GM12878 (cell line): ENCODE measurements at regions not wholly inside any gene's neighbourhood (a gene's known extent, or its start where the extent isn't known, plus 50 kb on each side); places are given as distances from the start of the nearest gene placed in this dataset.
A peak's percentile ranks its signal among the peaks of the same experiment; 100 is the strongest.

Experiments used
- CBX5 ChIP-seq: sonication (generic); IDR thresholded peaks from 2 replicates; pipeline ENCODE4 v1.6.1; 2016; ENCODE audit warnings: low read depth, moderate library complexity, mild to moderate bottlenecking, inconsistent platforms
- EED ChIP-seq: sonication (generic); IDR thresholded peaks from 2 replicates; pipeline ENCODE4 v1.6.1; 2016; ENCODE audit warnings: antibody characterized with exemption, low read depth
- IKZF2 ChIP-seq, 2 experiments: fragments of 450-650 bp; IDR thresholded peaks; 2 replicates each; pipeline ENCODE4 v1.6.1; 2017; ENCODE audit warnings: mild to moderate bottlenecking in 2 of 2, moderate library complexity in 2 of 2
- SPI1 ChIP-seq: IDR thresholded peaks from 2 replicates; pipeline ENCODE4 v1.6.1; 2011; ENCODE audit warnings: low read depth, mild to moderate bottlenecking, low read length, moderate library complexity, borderline replicate concordance; ENCODE audit not compliant: insufficient read depth
- SUPT20H ChIP-seq: IDR thresholded peaks from 2 replicates; pipeline ENCODE4 v1.6.1; 2011; ENCODE audit warnings: low read depth, mild to moderate bottlenecking, low read length, moderate library complexity, borderline replicate concordance; ENCODE audit not compliant: control insufficient read depth
- TCF3 ChIP-seq: IDR thresholded peaks from 2 replicates; pipeline ENCODE4 v1.6.1; 2012; ENCODE audit warnings: low read depth, mild to moderate bottlenecking, low read length, borderline replicate concordance; ENCODE audit not compliant: insufficient read depth
- ZNF384 ChIP-seq: IDR thresholded peaks from 2 replicates; pipeline ENCODE4 v1.6.1; 2012; ENCODE audit warnings: low read depth, mild to moderate bottlenecking, low read length, improper control_type of control experiment, borderline replicate concordance
- TF ChIP-seq, protein P1 (sequence below): fragments of 450-650 bp; IDR thresholded peaks from 2 replicates; pipeline ENCODE4 v1.6.1; 2016; ENCODE audit warnings: mild to moderate bottlenecking
- TF ChIP-seq, protein P2 (sequence below): fragments of 450-650 bp; IDR thresholded peaks from 2 replicates; pipeline ENCODE4 v1.6.1; 2017; ENCODE audit warnings: mild to moderate bottlenecking, low read depth, inconsistent platforms; ENCODE audit not compliant: poor library complexity, severe bottlenecking
- TF ChIP-seq, protein P3 (sequence below): fragments of 450-650 bp; IDR thresholded peaks from 2 replicates; pipeline ENCODE4 v1.6.1; 2017; ENCODE audit warnings: mild to moderate bottlenecking, moderate library complexity
- TF ChIP-seq, protein P4 (sequence below): fragments of 450-650 bp; IDR thresholded peaks from 2 replicates; pipeline ENCODE4 v1.6.1; 2018; ENCODE audit warnings: borderline replicate concordance, mild to moderate bottlenecking; ENCODE audit not compliant: partially characterized antibody
- TF ChIP-seq, protein P5 (sequence below): fragments of 450-650 bp; IDR thresholded peaks from 2 replicates; pipeline ENCODE4 v1.6.1; 2016; ENCODE audit warnings: mild to moderate bottlenecking, moderate library complexity, borderline replicate concordance

DNA sequence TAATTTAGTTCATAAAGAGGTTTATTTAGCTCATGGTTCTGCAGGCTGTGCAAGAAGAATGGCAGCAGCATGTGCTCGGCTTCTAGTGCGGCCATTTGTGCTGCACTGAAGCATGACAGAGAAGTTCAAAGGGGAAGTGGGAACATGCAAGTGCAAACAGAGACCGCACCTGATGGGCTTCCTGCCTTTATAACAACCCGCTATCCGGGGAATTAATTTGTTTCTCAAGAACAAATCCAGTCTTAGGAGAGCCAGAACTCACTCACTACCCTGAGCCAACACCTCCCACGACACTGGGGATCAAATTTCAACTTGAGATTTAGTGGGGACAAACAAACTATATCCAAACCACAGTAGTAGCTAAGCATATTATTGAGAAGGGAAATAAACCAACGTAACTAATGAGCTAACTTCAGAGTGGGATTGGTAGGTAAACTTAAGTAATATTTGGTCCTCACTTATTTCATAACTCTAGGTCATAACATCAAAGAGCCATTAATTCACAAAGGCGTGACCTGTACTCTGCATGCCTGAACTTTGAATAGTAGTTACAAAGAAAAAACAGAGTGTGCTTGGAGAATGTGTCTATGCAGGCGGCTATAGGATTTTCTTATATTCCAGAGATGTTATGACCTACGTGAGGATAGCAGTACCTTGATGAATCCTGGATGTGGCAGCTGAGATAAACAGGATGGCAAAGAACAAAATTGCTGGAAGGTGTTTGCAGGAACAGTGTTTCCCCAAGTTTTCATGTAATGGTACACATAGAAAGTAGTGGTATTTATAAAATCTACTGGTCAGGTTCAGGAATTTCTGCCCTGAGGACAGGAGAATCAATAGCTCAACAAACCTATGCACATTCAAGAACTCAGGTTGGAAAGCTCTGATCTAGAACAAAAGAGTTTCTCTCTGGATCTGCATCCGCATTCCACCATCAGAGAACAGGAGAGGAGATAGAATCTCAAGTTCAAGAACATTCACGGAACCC lies 845.9 kb upstream of the ID2 start (continued):
- TF ChIP-seq, protein P1, sequence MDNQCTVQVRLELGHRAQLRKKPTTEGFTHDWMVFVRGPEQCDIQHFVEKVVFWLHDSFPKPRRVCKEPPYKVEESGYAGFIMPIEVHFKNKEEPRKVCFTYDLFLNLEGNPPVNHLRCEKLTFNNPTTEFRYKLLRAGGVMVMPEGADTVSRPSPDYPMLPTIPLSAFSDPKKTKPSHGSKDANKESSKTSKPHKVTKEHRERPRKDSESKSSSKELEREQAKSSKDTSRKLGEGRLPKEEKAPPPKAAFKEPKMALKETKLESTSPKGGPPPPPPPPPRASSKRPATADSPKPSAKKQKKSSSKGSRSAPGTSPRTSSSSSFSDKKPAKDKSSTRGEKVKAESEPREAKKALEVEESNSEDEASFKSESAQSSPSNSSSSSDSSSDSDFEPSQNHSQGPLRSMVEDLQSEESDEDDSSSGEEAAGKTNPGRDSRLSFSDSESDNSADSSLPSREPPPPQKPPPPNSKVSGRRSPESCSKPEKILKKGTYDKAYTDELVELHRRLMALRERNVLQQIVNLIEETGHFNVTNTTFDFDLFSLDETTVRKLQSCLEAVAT, result 0 out of 2 replicates have a peak, but pooled peaks have one; percentile 36
- TF ChIP-seq CBX5 (peak; percentile 94), SPI1 (peak; percentile 95), IKZF2 (IDR thresholded peaks at IDR 0.05) (peak; percentile 59 to 71; a peak in 3 of 4 replicates), ZNF384 (no peak), SUPT20H (no peak), TCF3 (no peak), EED (peak; percentile 64)
- TF ChIP-seq, protein P2, sequence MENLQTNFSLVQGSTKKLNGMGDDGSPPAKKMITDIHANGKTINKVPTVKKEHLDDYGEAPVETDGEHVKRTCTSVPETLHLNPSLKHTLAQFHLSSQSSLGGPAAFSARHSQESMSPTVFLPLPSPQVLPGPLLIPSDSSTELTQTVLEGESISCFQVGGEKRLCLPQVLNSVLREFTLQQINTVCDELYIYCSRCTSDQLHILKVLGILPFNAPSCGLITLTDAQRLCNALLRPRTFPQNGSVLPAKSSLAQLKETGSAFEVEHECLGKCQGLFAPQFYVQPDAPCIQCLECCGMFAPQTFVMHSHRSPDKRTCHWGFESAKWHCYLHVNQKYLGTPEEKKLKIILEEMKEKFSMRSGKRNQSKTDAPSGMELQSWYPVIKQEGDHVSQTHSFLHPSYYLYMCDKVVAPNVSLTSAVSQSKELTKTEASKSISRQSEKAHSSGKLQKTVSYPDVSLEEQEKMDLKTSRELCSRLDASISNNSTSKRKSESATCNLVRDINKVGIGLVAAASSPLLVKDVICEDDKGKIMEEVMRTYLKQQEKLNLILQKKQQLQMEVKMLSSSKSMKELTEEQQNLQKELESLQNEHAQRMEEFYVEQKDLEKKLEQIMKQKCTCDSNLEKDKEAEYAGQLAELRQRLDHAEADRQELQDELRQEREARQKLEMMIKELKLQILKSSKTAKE, result peak; percentile 62
- TF ChIP-seq, protein P3, sequence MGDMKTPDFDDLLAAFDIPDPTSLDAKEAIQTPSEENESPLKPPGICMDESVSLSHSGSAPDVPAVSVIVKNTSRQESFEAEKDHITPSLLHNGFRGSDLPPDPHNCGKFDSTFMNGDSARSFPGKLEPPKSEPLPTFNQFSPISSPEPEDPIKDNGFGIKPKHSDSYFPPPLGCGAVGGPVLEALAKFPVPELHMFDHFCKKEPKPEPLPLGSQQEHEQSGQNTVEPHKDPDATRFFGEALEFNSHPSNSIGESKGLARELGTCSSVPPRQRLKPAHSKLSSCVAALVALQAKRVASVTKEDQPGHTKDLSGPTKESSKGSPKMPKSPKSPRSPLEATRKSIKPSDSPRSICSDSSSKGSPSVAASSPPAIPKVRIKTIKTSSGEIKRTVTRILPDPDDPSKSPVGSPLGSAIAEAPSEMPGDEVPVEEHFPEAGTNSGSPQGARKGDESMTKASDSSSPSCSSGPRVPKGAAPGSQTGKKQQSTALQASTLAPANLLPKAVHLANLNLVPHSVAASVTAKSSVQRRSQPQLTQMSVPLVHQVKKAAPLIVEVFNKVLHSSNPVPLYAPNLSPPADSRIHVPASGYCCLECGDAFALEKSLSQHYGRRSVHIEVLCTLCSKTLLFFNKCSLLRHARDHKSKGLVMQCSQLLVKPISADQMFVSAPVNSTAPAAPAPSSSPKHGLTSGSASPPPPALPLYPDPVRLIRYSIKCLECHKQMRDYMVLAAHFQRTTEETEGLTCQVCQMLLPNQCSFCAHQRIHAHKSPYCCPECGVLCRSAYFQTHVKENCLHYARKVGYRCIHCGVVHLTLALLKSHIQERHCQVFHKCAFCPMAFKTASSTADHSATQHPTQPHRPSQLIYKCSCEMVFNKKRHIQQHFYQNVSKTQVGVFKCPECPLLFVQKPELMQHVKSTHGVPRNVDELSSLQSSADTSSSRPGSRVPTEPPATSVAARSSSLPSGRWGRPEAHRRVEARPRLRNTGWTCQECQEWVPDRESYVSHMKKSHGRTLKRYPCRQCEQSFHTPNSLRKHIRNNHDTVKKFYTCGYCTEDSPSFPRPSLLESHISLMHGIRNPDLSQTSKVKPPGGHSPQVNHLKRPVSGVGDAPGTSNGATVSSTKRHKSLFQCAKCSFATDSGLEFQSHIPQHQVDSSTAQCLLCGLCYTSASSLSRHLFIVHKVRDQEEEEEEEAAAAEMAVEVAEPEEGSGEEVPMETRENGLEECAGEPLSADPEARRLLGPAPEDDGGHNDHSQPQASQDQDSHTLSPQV, result no peak
- TF ChIP-seq, protein P4, sequence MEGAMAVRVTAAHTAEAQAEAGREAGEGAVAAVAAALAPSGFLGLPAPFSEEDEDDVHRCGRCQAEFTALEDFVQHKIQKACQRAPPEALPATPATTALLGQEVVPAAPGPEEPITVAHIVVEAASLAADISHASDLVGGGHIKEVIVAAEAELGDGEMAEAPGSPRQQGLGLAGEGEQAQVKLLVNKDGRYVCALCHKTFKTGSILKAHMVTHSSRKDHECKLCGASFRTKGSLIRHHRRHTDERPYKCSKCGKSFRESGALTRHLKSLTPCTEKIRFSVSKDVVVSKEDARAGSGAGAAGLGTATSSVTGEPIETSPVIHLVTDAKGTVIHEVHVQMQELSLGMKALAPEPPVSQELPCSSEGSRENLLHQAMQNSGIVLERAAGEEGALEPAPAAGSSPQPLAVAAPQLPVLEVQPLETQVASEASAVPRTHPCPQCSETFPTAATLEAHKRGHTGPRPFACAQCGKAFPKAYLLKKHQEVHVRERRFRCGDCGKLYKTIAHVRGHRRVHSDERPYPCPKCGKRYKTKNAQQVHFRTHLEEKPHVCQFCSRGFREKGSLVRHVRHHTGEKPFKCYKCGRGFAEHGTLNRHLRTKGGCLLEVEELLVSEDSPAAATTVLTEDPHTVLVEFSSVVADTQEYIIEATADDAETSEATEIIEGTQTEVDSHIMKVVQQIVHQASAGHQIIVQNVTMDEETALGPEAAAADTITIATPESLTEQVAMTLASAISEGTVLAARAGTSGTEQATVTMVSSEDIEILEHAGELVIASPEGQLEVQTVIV, result no peak
- TF ChIP-seq, protein P5, sequence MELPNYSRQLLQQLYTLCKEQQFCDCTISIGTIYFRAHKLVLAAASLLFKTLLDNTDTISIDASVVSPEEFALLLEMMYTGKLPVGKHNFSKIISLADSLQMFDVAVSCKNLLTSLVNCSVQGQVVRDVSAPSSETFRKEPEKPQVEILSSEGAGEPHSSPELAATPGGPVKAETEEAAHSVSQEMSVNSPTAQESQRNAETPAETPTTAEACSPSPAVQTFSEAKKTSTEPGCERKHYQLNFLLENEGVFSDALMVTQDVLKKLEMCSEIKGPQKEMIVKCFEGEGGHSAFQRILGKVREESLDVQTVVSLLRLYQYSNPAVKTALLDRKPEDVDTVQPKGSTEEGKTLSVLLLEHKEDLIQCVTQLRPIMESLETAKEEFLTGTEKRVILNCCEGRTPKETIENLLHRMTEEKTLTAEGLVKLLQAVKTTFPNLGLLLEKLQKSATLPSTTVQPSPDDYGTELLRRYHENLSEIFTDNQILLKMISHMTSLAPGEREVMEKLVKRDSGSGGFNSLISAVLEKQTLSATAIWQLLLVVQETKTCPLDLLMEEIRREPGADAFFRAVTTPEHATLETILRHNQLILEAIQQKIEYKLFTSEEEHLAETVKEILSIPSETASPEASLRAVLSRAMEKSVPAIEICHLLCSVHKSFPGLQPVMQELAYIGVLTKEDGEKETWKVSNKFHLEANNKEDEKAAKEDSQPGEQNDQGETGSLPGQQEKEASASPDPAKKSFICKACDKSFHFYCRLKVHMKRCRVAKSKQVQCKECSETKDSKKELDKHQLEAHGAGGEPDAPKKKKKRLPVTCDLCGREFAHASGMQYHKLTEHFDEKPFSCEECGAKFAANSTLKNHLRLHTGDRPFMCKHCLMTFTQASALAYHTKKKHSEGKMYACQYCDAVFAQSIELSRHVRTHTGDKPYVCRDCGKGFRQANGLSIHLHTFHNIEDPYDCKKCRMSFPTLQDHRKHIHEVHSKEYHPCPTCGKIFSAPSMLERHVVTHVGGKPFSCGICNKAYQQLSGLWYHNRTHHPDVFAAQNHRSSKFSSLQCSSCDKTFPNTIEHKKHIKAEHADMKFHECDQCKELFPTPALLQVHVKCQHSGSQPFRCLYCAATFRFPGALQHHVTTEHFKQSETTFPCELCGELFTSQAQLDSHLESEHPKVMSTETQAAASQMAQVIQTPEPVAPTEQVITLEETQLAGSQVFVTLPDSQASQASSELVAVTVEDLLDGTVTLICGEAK, result no peak
